Fibroblast of mammary gland (primary cell): ENCODE measurements at regions not wholly inside any gene's neighbourhood (a gene's known extent, or its start where the extent isn't known, plus 50 kb on each side); places are given as distances from the start of the nearest gene placed in this dataset.
"Not testable (repeated sequence)": the region's sequence is repeated elsewhere in the genome, so short reads cannot be mapped to it uniquely, and the experiment has no call there.

Experiments used
- DNase-seq: peaks from one replicate; pipeline ENCODE4 v3.0.0-alpha.2; 2010; ENCODE audit warnings: low read depth
- H3K4me3 ChIP-seq: 2 replicates; pipeline ENCODE4 v1.5.1; 2011; ENCODE audit warnings: low read depth, mild to moderate bottlenecking, low read length, moderate library complexity; ENCODE audit not compliant: control insufficient read depth
- CTCF ChIP-seq: conservative IDR thresholded peaks from 2 replicates; pipeline ENCODE4 v1.5.1; 2011; ENCODE audit warnings: low read depth, low read length, inconsistent platforms; ENCODE audit not compliant: control insufficient read depth, insufficient read depth

GRCh38 chr22:48622891-48623545 is 1204.7 kb downstream of the BRD1 start:
- DNase-seq = no peak
- no peak for TF ChIP-seq CTCF
- H3K4me3 ChIP-seq = no peak overlapping the region

GRCh38 chr22:48621085-48621484 is 1206.6 kb downstream of the BRD1 start:
- no peak for TF ChIP-seq CTCF
- DNase-seq = no peak
- no peak overlapping the region for H3K4me3 ChIP-seq

GRCh38 chr22:48620460-48620859 is 1207.2 kb downstream of the BRD1 start:
- H3K4me3 ChIP-seq, DNase-seq: not testable (repeated sequence)

GRCh38 chr22:48619721-48620120 is 1208.0 kb downstream of the BRD1 start:
- TF ChIP-seq CTCF = no peak
- no peak overlapping the region for H3K4me3 ChIP-seq
- DNase-seq = no peak

GRCh38 chr22:48618326-48618725 is 1209.3 kb downstream of the BRD1 start:
- no peak overlapping the region for H3K4me3 ChIP-seq
- TF ChIP-seq CTCF = no peak
- DNase-seq = no peak

- no peak for TF ChIP-seq CTCF
- DNase-seq = no peak
Observed at GRCh38 chr22:48616656-48617055, 1211.0 kb downstream of the BRD1 start.

GRCh38 chr22:48615171-48616008 is 1212.3 kb downstream of the BRD1 start:
- H3K4me3 ChIP-seq = no peak overlapping the region
- TF ChIP-seq CTCF = no peak
- DNase-seq = no peak

More at GRCh38 chr22:48616656-48617055, 1211.0 kb downstream of the BRD1 start:
- H3K4me3 ChIP-seq = no peak overlapping the region
